Suprapubic skin (tissue), 3 donors: ENCODE measurements at regions not wholly inside any gene's neighbourhood (a gene's known extent, or its start where the extent isn't known, plus 50 kb on each side); places are given as distances from the start of the nearest gene placed in this dataset.

Experiments
- CTCF ChIP-seq, 2 donors: fragments of 200-600 bp in 1 of 2; fragments of 450-650 bp in 1 of 2; sonication (generic) in 1 of 2; IDR thresholded peaks; one replicate each; pipeline ENCODE4 v1.5.1; 2016 to 2019; ENCODE audit warnings: antibody characterized with exemption in 2 of 2, mild to moderate bottlenecking in 1 of 2, moderate library complexity in 1 of 2
- EP300 ChIP-seq: sonication (generic); formaldehyde crosslinking; IDR thresholded peaks from one replicate; pipeline ENCODE4 v1.6.1; 2017; ENCODE audit warnings: antibody characterized with exemption
- POLR2A ChIP-seq, 2 donors: fragments of 450-650 bp; IDR thresholded peaks; one replicate each; pipeline ENCODE4 v1.6.1; 2017; ENCODE audit warnings: antibody characterized with exemption in 2 of 2, mild to moderate bottlenecking in 2 of 2, moderate library complexity in 2 of 2

- TF ChIP-seq CTCF (IDR thresholded peaks at IDR 0.05) (no peak), POLR2A (IDR thresholded peaks at IDR 0.05) (no peak), EP300 (no peak)
Measured at GRCh38 chr2:111712361-111712760, 171.6 kb downstream of the ANAPC1 start.
